HG02885 (cell line): ENCODE measurements at regions not wholly inside any gene's neighbourhood (a gene's known extent, or its start where the extent isn't known, plus 50 kb on each side); places are given as distances from the start of the nearest gene placed in this dataset.

Source experiments
- ATAC-seq: cut with Tn5 transposase; IDR thresholded peaks from one replicate; pipeline ENCODE4 v1.9.1; 2021; ENCODE audit warnings: mild to moderate bottlenecking; ENCODE audit not compliant: unreplicated experiment, poor library complexity

DNA sequence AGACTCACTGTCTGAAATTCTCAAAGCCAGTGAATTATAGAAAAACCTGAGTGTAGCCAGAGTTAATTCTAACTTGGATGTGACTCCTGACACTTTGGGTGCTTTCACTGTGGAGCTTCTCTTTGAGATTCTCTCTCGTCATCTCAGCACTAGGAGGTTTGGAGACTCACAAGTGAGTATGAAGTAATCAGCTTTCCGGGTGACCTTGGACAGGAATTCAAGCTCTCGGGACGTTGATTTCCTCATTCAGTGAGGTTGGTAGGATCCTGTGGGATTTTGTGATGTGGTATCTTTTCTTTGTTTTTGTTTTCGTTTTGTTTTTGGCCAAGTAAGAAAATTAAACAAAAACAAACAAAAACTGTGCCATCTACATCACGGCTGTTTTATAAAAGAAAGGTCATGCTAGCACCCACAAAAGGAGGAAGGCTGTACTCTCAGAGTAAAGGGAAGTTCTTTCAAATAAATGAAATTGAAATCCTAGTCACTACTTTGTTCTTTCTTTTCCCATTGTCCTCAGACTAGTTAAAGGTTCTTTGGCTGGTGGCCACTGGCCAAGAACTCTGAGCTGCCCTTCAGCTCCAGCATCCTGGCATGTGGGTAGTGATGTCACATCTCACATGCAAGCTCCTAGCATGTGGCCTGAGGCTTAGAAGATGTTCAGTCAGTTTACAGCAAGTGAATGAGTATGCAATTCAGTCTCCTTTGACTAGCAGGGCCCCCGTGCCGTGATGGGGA lies 263.3 kb upstream of the TPM1 start:
- ATAC-seq, result no peak

DNA sequence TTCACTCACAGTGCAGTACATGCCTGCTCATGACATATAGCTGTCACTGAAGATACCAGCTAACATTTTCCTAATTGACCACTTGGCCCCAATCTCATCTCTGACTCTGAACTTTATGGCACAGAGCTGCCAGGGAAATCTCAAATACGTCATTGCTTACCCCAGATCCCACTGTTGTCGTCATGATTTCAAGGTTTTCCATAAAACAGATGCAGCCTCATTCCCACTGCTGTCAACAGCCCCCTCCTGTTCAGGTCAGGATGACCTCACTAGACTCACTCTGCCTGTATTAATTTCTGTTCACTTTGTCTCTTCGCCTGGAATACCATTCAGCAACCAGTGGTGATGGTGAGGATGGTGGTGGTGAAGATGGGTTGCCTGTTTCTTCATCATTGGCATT lies 262.6 kb upstream of the TPM1 start:
- ATAC-seq, result no peak

- no peak for ATAC-seq
These were observed 261.5 kb upstream of the TPM1 start for GRCh38 chr15:62781081-62781497.

- ATAC-seq, result no peak
These were observed 260.3 kb upstream of the TPM1 start for GRCh38 chr15:62782071-62782841.

GRCh38 chr15:62782896-62783295 lies 259.7 kb upstream of the TPM1 start:
- ATAC-seq, result no peak

GRCh38 chr15:62783303-62783957 lies 259.1 kb upstream of the TPM1 start:
- no peak for ATAC-seq

- no peak for ATAC-seq
These were observed 256.4 kb upstream of the TPM1 start for GRCh38 chr15:62785881-62786828.

GRCh38 chr15:62787401-62787800 lies 255.1 kb upstream of the TPM1 start:
- ATAC-seq, result no peak

- ATAC-seq, result no peak
These were observed 254.3 kb upstream of the TPM1 start for GRCh38 chr15:62788224-62788623.

- ATAC-seq, result no peak
These were observed 252.0 kb upstream of the TPM1 start for GRCh38 chr15:62790546-62790945.

DNA sequence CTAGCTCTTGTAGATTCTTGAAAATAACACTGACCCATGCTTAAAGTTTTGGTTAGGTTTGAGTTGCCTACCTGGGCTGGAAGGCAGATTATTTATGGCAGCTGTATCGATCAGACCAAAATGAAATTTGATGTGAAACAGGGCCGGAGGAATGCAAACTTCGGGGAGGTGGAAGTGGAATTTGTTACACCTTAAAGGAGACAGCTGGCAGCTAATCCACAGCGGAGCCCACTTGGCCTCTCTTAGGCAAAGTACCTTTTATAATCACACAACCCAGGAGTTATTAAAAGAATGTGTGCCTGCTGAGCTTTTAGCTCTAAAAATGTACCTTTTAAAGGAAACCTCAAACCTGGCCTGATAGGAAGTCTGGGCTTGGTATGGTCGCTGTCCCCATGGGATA lies 250.9 kb upstream of the TPM1 start:
- no peak for ATAC-seq

GRCh38 chr15:62792986-62793751 lies 249.4 kb upstream of the TPM1 start:
- no peak for ATAC-seq

DNA sequence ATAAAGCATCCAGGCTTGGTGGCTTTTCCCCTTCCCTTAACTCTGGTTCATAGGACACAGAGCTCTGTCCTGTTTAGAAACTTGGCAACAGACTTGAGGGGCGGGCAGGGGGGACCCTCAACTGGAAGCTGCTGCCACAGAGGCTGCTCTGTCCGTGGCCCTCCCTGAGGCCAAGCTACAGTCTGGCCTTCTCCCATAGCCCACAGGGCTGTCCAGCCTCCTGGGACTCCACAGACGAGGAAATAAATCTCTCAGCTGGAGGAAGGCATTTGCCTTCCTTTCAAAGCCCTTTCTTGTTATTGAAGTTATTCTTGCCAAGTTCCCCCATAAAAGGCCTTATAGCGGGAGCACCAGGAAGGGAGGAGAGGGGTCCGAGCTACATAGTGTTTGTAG lies 248.8 kb upstream of the TPM1 start:
- no peak for ATAC-seq

- ATAC-seq, result no peak
These were observed 247.4 kb upstream of the TPM1 start for GRCh38 chr15:62795171-62795570.

GRCh38 chr15:62795700-62796695 lies 246.5 kb upstream of the TPM1 start:
- ATAC-seq, result no peak

DNA sequence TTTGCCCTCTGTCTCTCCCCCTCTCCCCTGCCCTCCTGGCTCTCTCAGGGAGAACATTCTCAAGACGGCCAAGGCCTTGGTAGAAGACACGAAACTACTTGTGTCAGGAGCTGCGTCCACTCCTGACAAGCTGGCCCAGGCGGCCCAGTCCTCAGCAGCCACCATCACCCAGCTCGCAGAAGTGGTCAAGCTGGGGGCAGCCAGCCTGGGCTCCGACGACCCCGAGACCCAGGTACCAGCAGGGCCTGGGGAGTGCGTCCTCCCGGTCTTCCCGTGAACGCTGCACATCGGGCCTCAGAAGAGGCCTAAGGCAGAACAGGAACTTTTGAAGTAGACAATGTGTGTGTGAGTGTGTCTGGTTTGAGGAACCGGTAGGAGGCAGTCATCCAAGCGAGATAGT lies 245.4 kb upstream of the TPM1 start:
- no peak for ATAC-seq

DNA sequence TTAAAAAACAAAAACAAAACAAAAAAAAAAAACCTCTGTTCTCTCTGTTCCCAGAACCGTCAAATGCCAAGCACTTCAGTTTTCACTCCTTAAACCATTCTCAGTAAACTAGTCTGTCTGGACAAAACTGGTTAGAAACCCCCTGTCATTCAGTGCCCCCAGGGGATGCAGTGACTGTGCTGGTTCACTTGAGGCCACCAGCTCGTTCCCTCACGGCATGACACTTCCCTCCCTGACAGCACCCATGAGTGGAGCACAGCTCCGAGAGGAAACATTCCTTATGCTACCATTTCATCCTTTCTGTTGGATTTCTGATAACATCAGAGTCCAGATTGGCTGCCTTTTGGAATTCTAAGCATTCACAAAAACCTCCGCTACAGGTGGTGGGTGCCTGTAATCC lies 244.0 kb upstream of the TPM1 start:
- no peak for ATAC-seq

DNA sequence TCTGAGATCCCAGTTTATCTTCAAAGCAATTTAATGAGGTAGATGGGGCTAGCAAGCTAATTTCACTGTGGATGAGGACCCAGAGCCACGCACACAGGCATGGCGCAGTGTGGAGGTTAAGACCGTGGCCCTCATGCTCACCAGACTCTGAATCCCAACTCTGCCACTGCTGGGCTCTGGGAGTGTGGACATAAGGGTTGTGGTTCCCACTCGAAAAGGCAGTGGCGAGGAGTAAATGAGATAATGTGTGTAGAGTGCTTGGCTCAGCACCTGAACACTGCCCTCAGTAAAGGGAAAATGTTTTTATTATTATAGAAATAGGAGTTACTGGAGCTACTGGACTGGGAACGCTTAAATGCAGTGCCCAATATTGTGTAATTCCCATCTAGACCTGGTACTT lies 243.5 kb upstream of the TPM1 start:
- ATAC-seq, result no peak
